NCI-H2196 (cell line): ENCODE measurements at regions not wholly inside any gene's neighbourhood (a gene's known extent, or its start where the extent isn't known, plus 50 kb on each side); places are given as distances from the start of the nearest gene placed in this dataset.
"Not testable (repeated sequence)": the region's sequence is repeated elsewhere in the genome, so short reads cannot be mapped to it uniquely, and the experiment has no call there.

Experiments used
- DNase-seq: peaks from one replicate; lab custom pipeline; 2025; ENCODE audit not compliant: unreplicated experiment; lab: John Stamatoyannopoulos, UW

GRCh38 chr7:119232091-119232490 is 1007.6 kb downstream of the ANKRD7 start:
- DNase-seq: no peak

DNA sequence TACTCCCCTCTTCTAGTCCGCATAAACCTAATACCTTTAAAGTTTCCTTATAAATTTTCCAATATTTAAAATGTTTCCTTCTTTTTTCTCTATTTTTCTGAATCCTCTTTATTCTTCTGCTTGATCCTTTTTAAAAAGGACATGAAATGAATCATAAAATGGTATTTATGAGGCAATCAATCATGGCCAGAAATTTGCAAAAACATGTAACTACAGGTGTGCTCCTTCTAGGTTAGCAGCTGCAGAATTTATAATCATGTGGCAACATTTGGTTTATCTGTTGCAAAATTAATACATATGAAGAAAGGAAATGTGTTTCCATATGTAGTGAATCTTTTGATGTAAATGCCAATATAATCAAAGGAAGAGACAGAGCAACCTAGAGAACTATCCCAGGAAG is 1008.5 kb downstream of the ANKRD7 start:
- no peak for DNase-seq

DNA sequence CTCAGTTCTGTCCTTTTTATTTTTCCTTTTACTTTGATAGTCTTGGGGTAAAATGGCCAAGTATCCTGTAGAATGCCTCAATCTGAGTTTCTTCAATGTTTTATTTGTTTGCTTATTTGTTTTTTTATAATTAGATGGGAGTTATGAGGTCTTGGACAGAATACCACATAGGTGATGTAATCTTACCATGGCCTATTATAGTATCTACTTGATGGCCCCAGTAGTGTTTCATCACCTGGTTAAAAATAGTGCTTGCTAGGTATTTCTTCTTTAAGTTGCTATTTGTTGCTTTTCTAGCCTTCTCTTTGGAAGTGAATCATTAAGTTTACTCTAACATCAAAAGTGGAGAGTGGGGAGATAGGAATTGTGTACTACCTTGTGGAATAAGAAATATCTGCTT is 1020.0 kb upstream of the KCND2 start:
- DNase-seq: no peak

GRCh38 chr7:119254742-119255141 is 1018.2 kb upstream of the KCND2 start:
- DNase-seq: no peak

GRCh38 chr7:119256001-119256400 is 1017.0 kb upstream of the KCND2 start:
- no peak for DNase-seq

DNA sequence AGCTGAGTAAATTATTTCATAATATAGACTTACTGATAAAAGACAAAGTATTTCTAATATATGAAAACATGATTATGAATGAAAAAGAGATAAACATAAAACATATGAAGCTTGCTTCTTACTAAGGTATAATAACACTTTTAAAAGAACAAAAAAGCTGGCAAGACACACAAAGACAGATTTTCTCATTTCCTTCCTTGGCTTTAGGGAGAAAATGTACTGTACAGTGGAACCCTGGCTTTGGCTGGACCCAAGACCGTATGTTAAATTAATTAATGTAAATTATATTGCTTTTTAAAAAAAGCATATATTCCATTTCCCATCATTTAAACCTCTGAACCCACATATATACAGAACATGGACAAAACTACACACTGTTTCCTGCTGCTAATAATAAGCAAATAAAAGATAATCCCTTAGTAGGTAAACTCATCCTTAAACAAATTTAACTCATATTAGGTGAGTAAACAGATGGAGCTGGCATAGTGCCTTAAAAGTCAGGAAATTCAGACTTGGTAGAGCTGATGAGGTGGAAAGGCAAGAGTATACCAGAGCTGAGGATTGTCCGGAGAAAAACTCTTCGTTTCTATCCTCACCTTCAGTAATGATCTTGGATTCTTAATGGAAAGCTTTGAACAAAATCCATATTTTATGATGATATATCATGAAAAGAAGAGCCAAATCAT is 1016.4 kb upstream of the KCND2 start:
- DNase-seq: peak; percentile 46

GRCh38 chr7:119266790-119267189 is 1006.2 kb upstream of the KCND2 start:
- not testable (repeated sequence) for DNase-seq

DNA sequence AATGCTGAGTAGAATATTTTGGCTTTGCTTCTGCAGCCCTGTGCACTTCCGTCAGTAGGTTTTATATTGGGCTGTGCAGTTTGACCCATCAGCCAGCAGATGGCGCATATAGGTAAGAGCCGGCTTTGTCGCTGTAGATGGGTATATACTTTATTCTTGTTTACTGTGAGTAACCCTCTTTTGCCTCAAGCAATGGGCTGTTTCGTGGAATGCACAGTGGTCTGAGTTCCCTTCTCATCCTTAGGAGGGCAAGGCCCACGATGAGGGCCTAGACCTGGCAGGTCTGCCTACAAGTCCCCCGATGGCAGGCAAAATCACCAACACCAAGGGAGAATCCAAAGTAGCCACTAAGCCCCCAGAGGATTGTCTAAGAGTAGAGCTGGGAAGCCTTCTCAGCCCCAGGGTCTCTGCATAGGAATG is 1002.9 kb upstream of the KCND2 start:
- peak; percentile 78 for DNase-seq

- no peak for DNase-seq
Observed at GRCh38 chr7:119270644-119271043, 1002.3 kb upstream of the KCND2 start.

DNA sequence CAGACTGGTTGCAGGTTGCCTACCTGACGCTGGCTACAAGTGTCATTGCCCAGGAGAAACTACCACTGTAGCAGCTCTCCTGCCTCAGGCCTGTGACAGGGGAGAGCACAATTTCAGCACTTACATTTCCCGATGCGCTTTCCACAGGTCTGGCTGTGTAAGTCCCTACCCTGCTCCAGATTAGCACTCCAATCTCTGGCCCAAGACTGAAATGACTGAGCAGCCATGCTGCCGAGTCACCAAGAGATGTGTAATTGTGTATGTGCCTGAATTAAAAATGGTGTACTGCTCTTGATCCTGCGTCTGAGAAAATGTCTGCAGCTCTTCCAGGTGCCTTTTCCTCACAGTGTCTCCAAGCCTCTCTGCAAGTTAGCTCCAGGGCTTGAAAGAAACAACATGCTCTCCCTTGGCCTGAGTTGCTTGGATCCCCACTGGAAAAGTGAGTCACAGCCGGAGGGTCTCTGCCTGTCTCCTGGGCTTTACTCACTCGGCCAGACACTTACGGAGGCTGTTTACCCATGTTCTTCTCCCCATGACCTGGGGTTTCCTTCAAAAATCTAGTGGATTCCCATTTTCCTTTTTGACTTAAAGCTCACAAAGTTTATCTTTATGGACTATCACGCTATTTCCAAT is 1001.7 kb upstream of the KCND2 start:
- DNase-seq: no peak

- DNase-seq: no peak
Observed at GRCh38 chr7:119281181-119281846, 991.7 kb upstream of the KCND2 start.

DNA sequence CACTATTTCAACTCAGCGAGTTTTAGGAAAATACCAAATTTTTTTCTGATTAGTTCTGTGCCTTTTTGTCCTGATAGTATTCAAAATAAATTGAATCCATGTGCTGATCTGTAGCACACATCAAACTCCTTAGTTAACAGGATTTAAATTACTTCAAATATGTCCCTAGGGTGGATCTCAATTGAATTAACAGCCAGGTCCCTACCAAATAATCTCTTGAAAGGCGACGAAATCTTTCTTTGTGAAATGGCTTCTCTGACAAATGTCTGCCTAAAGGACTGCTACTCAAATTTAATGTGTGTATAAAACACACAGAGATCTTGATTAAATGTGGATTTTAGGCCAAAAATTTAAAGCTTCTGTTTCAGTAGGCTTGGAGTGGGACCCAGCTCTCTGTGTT is 989.6 kb upstream of the KCND2 start:
- DNase-seq: no peak

DNA sequence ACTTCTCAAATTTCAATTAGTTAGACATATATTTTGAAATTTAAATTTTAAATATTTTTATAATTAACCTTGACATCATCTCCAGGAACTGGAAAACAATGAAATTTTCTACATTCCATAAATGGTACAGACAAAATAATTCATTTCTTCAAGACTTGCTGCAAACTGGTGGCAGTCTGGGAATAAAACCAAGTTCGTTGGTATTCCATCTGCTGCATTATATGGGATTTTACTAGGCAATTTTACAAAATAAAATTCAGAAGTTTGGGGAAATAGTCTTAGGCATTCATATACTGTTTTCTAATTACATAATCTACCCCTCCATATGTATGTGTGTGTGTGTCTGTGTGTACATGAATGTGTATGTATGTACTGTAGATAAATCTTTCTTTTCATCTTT is 984.6 kb upstream of the KCND2 start:
- DNase-seq: no peak

DNA sequence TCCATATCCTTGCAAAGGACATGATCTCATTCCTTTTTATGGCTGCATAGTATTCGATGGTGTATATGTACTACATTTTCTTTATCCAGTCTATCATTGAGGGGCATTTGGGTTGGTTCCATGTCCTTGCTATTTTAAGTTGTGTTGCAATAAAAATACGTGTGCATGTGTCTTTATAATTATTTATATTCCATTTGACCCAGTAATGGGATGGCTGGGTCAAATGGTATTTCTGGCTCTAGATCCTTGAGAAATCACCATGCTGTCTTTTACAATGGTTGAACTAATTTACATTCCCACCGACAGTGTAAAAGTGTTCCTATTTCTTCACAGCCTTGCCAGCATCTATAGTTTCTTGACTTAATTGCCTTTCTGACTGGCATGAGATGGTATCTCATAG is 972.6 kb upstream of the KCND2 start:
- not testable (repeated sequence) for DNase-seq

- no peak for DNase-seq
Observed at GRCh38 chr7:119320316-119320715, 952.7 kb upstream of the KCND2 start.

GRCh38 chr7:119329715-119330114 is 943.3 kb upstream of the KCND2 start:
- no peak for DNase-seq

GRCh38 chr7:119335405-119335804 is 937.6 kb upstream of the KCND2 start:
- no peak for DNase-seq

- DNase-seq: no peak
Observed at GRCh38 chr7:119341822-119342221, 931.2 kb upstream of the KCND2 start.

- DNase-seq: no peak
Observed at GRCh38 chr7:119343289-119343688, 929.7 kb upstream of the KCND2 start.

DNA sequence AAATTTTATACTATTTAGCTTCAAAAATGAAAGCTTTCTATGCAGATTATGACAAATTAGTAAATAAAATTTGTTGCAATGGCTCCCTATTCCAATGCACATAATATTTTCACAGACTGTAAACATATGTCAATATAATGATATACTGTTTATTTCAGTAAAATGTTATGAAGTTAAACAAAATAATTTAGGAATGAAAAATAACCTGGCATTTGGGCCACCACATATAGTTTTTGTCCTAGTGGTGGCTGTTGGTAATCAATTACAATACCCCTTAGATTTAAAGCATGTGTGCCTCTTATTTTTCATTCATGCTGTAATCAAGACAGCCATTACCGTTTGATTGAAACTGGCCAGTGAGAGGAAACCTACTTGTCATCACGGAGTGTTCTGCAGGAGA is 928.5 kb upstream of the KCND2 start:
- no peak for DNase-seq

GRCh38 chr7:119348491-119348890 is 924.5 kb upstream of the KCND2 start:
- no peak for DNase-seq

DNA sequence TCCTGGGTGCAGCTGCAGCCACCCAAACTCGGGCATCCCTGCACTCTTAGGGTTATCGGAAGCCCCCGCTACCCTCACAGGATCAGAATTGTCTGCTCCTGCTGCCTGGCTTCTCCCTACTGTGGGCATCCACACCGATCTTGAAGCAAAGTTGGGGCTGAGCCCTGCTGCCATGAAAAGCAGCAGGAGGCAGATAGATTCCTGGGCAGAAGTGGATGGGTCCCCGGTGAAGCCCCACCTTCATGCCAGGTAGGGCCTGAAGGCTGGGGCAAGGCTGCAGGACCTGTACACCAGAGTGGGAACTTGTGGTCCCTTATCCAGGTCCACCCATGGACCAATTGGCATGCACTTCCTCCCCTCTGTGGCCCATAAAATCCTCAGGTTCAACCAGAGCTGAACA is 922.6 kb upstream of the KCND2 start:
- no peak for DNase-seq
